HAP-1 (cell line): ENCODE measurements at regions not wholly inside any gene's neighbourhood (a gene's known extent, or its start where the extent isn't known, plus 50 kb on each side); places are given as distances from the start of the nearest gene placed in this dataset.
"Not testable (repeated sequence)": the region's sequence is repeated elsewhere in the genome, so short reads cannot be mapped to it uniquely, and the experiment has no call there.

Experiments used
- DNase-seq, 2 experiments: peaks; one replicate each; pipeline ENCODE4 v3.0.0-alpha.2; 2016 to 2020; ENCODE audit warnings: low spot score in 2 of 2
- H3K27me3 ChIP-seq: fragments of 250-450 bp; sonication (Bioruptor Pico); 2 replicates; pipeline ENCODE4 v1.5.1; 2020; ENCODE audit warnings: low read depth, mild to moderate bottlenecking, moderate library complexity
- H3K36me3 ChIP-seq: fragments of 250-450 bp; sonication (Bioruptor Pico); replicated peaks from 2 replicates; pipeline ENCODE4 v1.5.1; 2020; ENCODE audit warnings: mild to moderate bottlenecking
- H3K4me1 ChIP-seq: fragments of 250-450 bp; sonication (Bioruptor Pico); 2 replicates; pipeline ENCODE4 v1.5.1; 2020; ENCODE audit warnings: mild to moderate bottlenecking
- H3K4me3 ChIP-seq: fragments of 250-450 bp; sonication (Bioruptor Pico); 2 replicates; pipeline ENCODE4 v1.5.1; 2020; ENCODE audit warnings: mild to moderate bottlenecking, moderate library complexity
- H3K9me3 ChIP-seq: fragments of 250-450 bp; sonication (Bioruptor Pico); 2 replicates; pipeline ENCODE4 v1.5.1; 2020; ENCODE audit warnings: mild to moderate bottlenecking, moderate library complexity
- in situ Hi-C: fragments of 300-500 bp; cut with MboI; formaldehyde crosslinking; loops from 3 replicates; pipeline ENCODE4 v1.14.3; 2020; ENCODE audit warnings: low sequenced_read_pairs, inconsistent platforms, mixed read lengths

DNA sequence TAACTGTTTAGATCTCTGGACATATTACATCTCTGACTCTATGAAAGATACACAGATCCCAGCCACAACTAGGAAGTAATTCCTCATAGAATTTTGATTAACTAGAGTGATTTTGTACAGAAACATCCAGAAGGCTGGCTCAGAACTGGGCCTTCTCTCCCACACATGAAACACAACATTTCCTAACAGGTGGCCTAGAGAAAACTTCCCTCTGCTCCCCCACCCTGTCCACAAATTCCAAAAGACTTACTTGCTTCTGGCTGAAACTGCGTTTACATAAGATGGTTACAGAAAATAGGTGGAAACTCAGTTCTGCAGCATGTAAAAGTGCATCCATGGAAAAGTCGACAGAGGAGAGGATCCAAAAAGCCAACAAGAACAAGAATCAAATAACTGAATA, 132.9 kb downstream of the FZD1 start:
- H3K27me3 ChIP-seq = no peaks in the 10 kb centered on the region
- no peaks in the 10 kb centered on the region for H3K4me1 ChIP-seq
- DNase-seq = no peak
- H3K4me3 ChIP-seq = no peak overlapping the region
- no peaks in the 10 kb centered on the region for H3K36me3 ChIP-seq
- no peaks in the 10 kb centered on the region for H3K9me3 ChIP-seq
- in situ Hi-C loops = no loop called here

DNA sequence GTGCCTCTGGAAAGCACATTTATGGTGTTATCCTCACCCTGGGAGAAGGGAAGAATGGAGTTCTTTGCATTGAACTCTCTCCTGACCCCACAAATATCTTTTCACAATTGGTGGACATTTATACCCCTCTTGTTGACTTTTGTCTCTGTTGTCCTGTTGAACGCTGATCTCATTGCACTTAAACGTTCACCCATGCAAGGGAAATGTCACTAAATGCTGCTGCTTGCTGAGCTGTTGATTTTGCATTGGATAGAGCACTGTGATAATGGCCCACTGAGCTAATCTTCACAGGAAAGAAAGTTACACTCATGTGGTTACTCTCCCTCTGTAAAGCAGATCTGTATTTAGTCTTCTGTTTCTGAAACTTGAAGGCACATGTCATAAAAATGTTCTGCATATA, 133.4 kb downstream of the FZD1 start:
- in situ Hi-C loops = no loop called here
- no peaks in the 10 kb centered on the region for H3K4me1 ChIP-seq
- no peaks in the 10 kb centered on the region for H3K9me3 ChIP-seq
- no peak for DNase-seq
- H3K4me3 ChIP-seq = no peak overlapping the region
- H3K36me3 ChIP-seq = no peaks in the 10 kb centered on the region
- H3K27me3 ChIP-seq = no peaks in the 10 kb centered on the region

DNA sequence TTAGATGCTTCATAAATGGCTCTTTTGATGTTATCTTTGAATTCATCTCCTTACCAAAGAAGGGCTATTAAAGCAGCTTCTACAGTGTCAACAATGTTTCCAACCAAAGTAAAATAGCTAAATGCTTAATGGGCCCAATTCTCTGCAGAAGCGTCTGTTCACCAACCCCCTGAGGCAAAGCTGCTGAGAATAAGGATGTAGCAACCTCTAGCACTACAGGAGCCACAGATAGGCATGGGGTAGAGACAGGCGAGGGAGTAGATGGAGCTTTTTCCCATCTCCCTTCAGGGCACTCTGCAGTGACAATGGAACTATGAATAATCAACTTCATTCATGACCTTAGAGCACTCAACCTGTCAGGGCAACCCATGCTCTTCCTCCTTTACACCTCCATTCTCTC, 134.1 kb downstream of the FZD1 start:
- no peak for DNase-seq
- Histone ChIP-seq H3K36me3 (no peaks in the 10 kb centered on the region), H3K4me1 (no peaks in the 10 kb centered on the region), H3K27me3 (no peaks in the 10 kb centered on the region), H3K9me3 (no peaks in the 10 kb centered on the region), H3K4me3 (no peak overlapping the region)
- in situ Hi-C loops = no loop called here

DNA sequence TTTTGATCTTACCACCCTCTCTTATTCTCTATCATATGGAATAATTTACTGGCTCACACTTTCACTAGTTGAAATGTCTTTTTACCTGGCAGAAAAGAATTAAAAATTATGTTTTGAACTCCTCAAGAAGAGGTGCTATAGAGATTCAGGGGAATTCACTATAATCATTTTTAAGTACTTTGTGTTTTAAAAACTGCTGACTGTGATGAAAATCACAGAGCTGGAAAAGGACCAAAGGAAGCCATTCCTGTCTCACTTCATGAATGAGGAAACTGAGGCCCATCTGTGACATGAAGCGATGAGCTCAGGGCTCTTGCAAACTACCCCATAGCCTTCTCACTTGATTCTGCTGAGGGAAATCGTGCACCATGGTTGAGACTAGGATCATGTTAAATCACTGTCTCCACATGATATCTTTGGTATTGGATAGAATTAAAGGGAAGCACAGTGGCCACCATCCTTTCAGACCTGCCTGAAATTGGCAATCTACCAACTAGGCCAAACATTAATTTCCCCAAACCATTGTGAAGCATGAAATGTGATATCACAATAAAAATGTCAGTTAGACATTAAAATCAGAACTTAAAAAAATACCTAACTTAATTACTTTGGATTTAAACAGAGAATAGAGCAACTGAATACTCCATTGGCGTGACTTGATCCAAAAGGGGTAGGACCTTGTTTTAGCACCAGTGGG, 141.0 kb downstream of the FZD1 start:
- in situ Hi-C loops = no loop called here
- H3K36me3 ChIP-seq = no peaks in the 10 kb centered on the region
- H3K4me3 ChIP-seq = no peak overlapping the region
- H3K4me1 ChIP-seq = no peaks in the 10 kb centered on the region
- no peaks in the 10 kb centered on the region for H3K27me3 ChIP-seq
- no peak for DNase-seq
- no peaks in the 10 kb centered on the region for H3K9me3 ChIP-seq

DNA sequence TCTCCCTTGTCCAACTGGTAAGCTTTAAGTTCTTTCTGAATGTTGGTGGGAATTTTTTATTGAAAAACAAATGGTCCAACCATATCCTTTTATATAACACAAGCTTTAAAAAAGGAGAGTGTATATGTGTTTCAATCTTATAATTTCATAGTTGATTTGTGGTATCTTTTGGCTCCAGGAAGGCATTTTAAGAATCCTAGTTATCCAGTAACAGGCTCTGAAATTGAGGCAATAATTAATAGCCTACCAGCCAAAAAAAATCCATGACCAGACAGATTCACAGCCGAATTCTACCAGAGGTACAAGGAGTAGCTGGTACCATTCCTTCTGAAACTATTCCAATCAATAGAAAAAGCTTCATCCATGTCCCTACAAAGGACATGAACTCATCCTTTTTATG, 141.6 kb downstream of the FZD1 start:
- H3K4me1 ChIP-seq, H3K27me3 ChIP-seq, H3K9me3 ChIP-seq, DNase-seq, H3K4me3 ChIP-seq, H3K36me3 ChIP-seq, in situ Hi-C loops: not testable (repeated sequence)

DNA sequence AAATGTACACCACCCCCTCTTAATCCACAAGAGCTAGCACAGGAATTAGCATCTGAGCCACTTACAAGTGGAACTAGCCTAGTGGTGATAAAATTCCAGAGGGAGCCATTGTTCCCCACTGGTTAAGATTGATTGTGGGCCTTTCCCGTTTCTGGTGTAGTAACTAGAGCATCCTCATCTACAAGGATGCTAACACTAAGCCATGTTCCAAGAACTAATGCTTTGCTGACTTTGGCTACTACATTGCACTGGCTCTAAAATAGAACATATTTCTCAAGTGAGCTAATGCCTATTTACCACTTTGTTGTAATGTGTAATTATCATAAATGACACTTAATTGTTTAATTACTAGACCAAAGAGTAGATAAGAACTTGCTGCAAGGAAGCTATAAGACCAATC, 143.7 kb downstream of the FZD1 start:
- in situ Hi-C loops = no loop called here
- Histone ChIP-seq H3K27me3 (no peaks in the 10 kb centered on the region), H3K4me3 (no peak overlapping the region), H3K36me3 (no peaks in the 10 kb centered on the region), H3K9me3 (no peaks in the 10 kb centered on the region), H3K4me1 (no peaks in the 10 kb centered on the region)
- DNase-seq = no peak

DNA sequence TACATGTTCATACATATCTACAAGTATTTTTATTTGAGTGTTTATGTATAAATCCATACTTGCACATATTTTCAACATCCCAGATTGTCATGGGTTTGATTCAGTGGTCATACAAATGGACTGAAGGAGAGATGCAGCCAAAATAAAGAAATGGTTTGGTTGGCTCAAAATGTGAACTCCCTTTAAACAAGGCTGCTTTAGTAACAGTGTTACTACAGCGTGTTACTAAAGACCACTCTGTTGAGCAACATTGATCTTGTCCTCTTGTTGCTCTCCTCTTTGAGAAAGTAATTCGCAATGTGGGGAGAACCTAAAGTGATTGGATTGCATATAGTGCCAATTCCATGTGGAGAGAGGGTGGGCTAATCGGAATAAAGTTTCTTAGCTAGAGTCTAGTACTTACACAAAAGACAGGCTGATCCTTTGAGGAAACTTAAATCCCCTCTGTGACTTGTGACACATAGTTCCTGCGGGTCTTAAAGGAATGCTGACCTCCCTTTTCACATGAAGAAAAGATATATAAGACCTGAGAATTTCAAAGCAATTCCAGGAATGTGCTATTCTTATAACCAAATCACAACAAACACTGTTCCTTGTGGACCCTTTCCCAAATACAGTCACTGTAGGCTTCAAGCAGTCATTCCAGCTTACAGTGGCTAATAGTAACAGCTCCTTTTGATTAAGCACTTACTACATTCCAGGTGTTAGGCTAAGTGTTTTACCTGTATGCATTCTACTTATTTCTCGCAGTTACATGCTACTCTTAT, 144.3 kb downstream of the FZD1 start:
- in situ Hi-C loops = no loop called here
- Histone ChIP-seq H3K36me3 (no peaks in the 10 kb centered on the region), H3K4me1 (no peaks in the 10 kb centered on the region), H3K9me3 (no peaks in the 10 kb centered on the region), H3K4me3 (no peak overlapping the region), H3K27me3 (no peaks in the 10 kb centered on the region)
- no peak for DNase-seq

DNA sequence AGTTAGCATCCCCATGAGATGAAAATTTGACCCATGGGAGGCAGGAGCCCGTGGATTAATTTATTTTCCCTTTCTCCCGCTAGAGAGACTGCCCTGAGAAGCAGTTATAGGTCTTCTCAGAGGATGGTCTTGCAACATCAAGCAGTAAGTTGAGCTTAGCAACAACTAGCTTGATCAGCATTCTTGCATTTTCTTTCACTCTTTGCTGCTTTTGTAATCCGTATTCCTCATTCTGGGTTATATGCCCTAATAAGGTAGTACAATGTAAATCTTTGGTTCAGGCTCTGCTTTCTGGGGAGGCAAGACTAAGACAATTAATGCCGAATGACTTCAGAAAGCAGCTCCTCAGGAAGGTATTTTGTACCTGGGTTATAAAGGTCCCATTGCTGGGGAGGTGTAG, 146.8 kb downstream of the FZD1 start:
- no peaks in the 10 kb centered on the region for H3K36me3 ChIP-seq
- no peaks in the 10 kb centered on the region for H3K27me3 ChIP-seq
- DNase-seq = no peak
- H3K4me1 ChIP-seq = no peaks in the 10 kb centered on the region
- no peaks in the 10 kb centered on the region for H3K9me3 ChIP-seq
- H3K4me3 ChIP-seq = no peak overlapping the region
- in situ Hi-C loops = no loop called here

DNA sequence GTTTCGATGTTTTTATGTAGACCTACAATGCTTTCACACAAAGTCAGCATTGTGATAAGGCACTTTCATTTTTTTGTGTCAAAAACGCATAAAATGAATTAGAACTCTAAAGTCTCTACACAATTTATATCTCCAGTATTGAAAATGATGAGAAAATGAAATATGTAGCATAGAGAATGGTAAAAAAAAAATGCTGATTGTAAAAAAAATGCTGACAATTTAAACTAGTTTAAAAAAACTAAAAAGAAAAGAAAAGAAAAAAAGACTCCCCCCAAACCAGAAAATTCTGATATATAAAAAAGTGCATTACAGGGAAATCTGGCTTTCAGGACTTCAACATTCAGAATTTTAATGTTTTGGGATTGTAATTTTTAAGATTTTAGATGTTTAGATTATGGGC, 148.1 kb downstream of the FZD1 start:
- Histone ChIP-seq H3K4me3 (no peak overlapping the region), H3K36me3 (no peaks in the 10 kb centered on the region)
- in situ Hi-C loops = no loop called here

DNA sequence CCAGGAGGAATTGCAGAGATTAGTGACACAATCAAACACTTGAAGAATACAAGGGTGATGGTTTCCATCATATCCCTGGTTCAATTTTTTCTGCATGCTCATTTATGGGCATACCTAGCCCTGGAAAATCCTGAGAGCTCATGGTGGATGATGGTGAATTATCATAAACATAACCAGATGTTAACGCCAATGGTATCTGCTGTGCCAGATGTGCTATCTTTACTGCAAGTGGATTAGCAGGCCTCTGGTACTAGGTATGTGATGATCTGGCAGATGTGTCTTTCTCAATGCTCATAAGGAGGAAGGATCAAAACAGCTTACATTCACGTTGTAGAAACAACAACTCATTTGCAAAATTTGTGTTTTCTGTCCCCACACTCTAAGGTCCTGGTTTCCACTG, 150.5 kb downstream of the FZD1 start:
- in situ Hi-C loops = no loop called here
- no peak for DNase-seq
- no peaks in the 10 kb centered on the region for H3K4me1 ChIP-seq

More for the DNA sequence above, 148.1 kb downstream of the FZD1 start:
- H3K4me1 ChIP-seq = no peaks in the 10 kb centered on the region
- no peak for DNase-seq
- H3K9me3 ChIP-seq = no peaks in the 10 kb centered on the region
- no peaks in the 10 kb centered on the region for H3K27me3 ChIP-seq

DNA sequence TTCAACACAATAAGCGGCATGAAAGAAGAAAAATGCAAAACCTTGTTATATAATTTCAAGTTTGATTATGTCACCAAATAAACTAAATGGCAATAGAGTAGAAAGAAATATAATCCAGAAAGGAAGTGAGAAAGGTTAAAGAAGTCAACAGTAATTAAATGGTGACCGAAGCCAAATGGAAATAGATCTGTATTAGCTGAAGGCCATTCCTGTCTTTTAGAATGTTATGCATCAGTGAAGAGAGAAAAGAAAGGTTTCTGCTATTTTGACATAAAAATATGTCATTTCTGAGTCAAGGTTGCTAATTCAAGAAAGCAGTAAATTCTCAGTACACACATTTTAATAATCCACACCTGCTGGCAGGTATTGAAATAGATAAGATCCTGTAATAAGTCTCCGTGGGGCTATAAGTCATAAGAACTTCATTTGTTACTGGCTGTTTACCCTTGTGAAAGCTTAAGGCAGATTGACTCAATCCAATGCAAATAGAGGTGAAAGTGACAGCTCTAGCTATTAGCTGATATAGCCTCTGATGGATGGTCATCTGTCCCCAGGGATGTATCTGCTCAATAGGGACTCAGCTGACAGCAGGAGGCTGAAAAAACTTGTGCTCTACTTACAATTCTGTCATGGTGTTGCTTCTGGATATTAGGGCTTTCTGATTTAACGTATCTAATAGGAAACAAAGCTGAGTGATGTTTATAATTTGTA, 152.1 kb downstream of the FZD1 start:
- Histone ChIP-seq H3K36me3 (no peaks in the 10 kb centered on the region), H3K4me1 (peaks cover 4% of the 10 kb centered on the region; the same call in 1 of the 2 replicates), H3K4me3 (no peak overlapping the region), H3K9me3 (no peaks in the 10 kb centered on the region), H3K27me3 (no peaks in the 10 kb centered on the region)
- no peak for DNase-seq
- in situ Hi-C loops = no loop called here

More for the DNA sequence above, 150.5 kb downstream of the FZD1 start:
- no peaks in the 10 kb centered on the region for H3K27me3 ChIP-seq
- H3K4me3 ChIP-seq = no peak overlapping the region
- no peaks in the 10 kb centered on the region for H3K9me3 ChIP-seq
- H3K36me3 ChIP-seq = no peaks in the 10 kb centered on the region

DNA sequence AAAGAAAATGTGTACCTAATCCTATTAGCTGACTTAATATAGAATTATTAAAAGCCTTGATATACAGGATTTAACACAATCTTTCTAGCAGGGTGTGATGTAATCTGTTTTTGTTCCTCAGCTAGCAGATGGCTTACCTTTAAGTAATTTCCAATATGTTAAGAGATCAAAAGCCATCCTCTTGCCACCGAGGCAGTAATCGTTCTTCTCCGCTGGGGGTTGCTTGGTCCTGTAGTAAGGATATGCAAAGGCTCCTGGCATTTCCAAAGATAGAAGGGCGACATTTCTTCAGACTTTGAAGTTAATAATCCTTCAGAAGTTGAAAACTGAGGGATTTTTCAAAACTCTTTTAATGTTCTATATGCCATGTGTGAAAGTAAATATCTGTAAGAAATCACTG, 156.4 kb downstream of the FZD1 start:
- Histone ChIP-seq H3K36me3 (no peaks in the 10 kb centered on the region), H3K9me3 (no peaks in the 10 kb centered on the region), H3K4me3 (no peak overlapping the region), H3K27me3 (no peaks in the 10 kb centered on the region), H3K4me1 (peaks cover 4% of the 10 kb centered on the region; the same call in 1 of the 2 replicates)
- DNase-seq = no peak
- in situ Hi-C loops = no loop called here

DNA sequence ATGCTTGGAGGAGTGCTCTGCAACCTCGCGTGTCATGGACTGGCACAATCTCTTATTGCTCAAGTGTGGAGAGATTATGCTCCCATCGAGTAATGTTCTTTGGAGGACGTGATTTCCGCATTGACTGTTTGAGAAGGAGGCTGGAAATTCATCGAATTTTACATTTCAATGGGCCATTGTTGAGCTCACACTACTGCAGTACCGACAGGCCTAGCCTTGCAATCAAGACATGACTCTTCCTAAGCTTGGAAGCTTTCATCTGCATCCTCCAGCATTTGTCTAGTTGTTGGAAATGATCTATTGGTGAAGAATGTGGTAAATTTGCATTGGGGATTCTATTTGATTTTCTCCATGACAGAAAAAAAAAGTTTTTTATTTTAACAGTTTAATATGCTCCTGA, 156.8 kb downstream of the FZD1 start:
- in situ Hi-C loops = no loop called here

DNA sequence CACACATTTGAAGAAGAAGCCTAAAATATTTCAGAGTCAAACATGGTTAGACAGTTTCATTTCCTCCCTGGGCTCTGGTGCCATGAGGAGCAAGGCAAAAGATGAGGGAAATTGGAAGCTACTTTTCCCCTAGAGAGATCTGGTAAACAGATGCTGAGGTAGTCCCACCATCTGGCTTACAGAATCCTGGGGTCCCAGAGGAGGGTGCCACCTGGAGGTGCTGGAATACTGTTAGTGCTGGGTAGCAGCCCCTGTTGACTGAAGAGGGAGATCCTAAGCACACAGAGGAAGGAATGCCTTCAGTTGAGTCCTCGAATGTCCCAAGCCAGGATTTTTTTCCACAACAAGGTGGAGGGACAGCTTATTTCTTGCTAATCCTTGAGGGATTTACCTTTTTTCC, 160.1 kb downstream of the FZD1 start:
- no peak for DNase-seq
- H3K4me3 ChIP-seq = no peak overlapping the region
- no peaks in the 10 kb centered on the region for H3K36me3 ChIP-seq
- in situ Hi-C loops = no loop called here
- H3K9me3 ChIP-seq = no peaks in the 10 kb centered on the region
- no peaks in the 10 kb centered on the region for H3K27me3 ChIP-seq
- peaks cover 4% of the 10 kb centered on the region; the same call in 1 of the 2 replicates for H3K4me1 ChIP-seq

More for the DNA sequence above, 156.8 kb downstream of the FZD1 start:
- peak; percentile 29 to 69 for DNase-seq
- Histone ChIP-seq H3K4me3 (no peak overlapping the region), H3K36me3 (no peaks in the 10 kb centered on the region), H3K9me3 (no peaks in the 10 kb centered on the region), H3K4me1 (peaks cover 4% of the 10 kb centered on the region; the same call in 1 of the 2 replicates), H3K27me3 (no peaks in the 10 kb centered on the region)
